A549 (cell line): ENCODE measurements at regions not wholly inside any gene's neighbourhood (a gene's known extent, or its start where the extent isn't known, plus 50 kb on each side); places are given as distances from the start of the nearest gene placed in this dataset.

Experiments used
- ATAC-seq, 2 experiments: fragments of 200-7000 bp in 1 of 2; fragments of >200 bp in 1 of 2; cut with Nextera tagmentation in 1 of 2; cut with Tn5 transposase in 1 of 2; 3 replicates each; pipeline versions ENCODE4 v1.8.0 to v1.9.1; 2018 to 2020; ENCODE audit warnings: mild to moderate bottlenecking in 1 of 2, moderate library complexity in 1 of 2
- CTCF ChIA-PET: fragments of 300-600 bp; sonication (Branson Sonifier 250); formaldehyde crosslinking; extraction: SDS; loops from one replicate; lab custom pipeline; 2021; ENCODE audit warnings: antibody characterized with exemption, inconsistent platforms; lab: Yijun Ruan, JAX
- POLR2A ChIA-PET: fragments of 350-600 bp; formaldehyde crosslinking; extraction: SDS; loops from one replicate; lab custom pipeline; 2021; ENCODE audit warnings: antibody characterized with exemption, inconsistent platforms; lab: Yijun Ruan, JAX
- DNase-seq, 2 experiments: peaks; one replicate each; pipeline versions ENCODE4 v3.0.0 to v3.0.0-alpha.2; 2011 to 2016; ENCODE audit warnings: low read depth in 1 of 2, low spot score in 1 of 2
- FAIRE-seq: peaks from 2 replicates; lab custom pipeline; 2011; peaks lifted over from hg19 to GRCh38; lab: Jason Lieb, UNC
- H3K27ac ChIP-seq, 2 experiments: fragments of >200 bp; sonication (Bioruptor Twin); formaldehyde crosslinking; 3 replicates each; pipeline ENCODE4 v1.5.1; 2016 to 2017
- H3K4me1 ChIP-seq: fragments of >200 bp; sonication (Bioruptor Twin); formaldehyde crosslinking; 3 replicates; pipeline ENCODE4 v1.6.1; 2016
- H3K4me2 ChIP-seq: fragments of >200 bp; sonication (Bioruptor Twin); formaldehyde crosslinking; 3 replicates; pipeline ENCODE4 v1.6.1; 2016
- H3K4me3 ChIP-seq: fragments of >200 bp; sonication (Bioruptor Twin); formaldehyde crosslinking; 3 replicates; pipeline ENCODE4 v1.5.1; 2016
- H3K9me3 ChIP-seq: fragments of >200 bp; sonication (Bioruptor Twin); formaldehyde crosslinking; 3 replicates; pipeline ENCODE4 v1.6.1; 2016
- ATOH8 ChIP-seq: fragments of 250-450 bp; sonication (Bioruptor Pico); IDR thresholded peaks from 2 replicates; pipeline ENCODE4 v1.5.0; 2020; ENCODE audit warnings: low read depth, mild to moderate bottlenecking, moderate library complexity
- BHLHE40 ChIP-seq: IDR thresholded peaks from 2 replicates; pipeline ENCODE4 v1.6.1; 2012; ENCODE audit warnings: low read depth, low read length, inconsistent platforms
- CBX2 ChIP-seq: fragments of 200-600 bp; sonication (generic); IDR thresholded peaks from 2 replicates; pipeline ENCODE4 v1.6.1; 2016; ENCODE audit warnings: low read depth, mild to moderate bottlenecking, borderline replicate concordance
- CHD2 ChIP-seq: fragments of 150-350 bp; IDR thresholded peaks from 2 replicates; pipeline ENCODE4 v1.6.1; 2014; ENCODE audit warnings: low read length; ENCODE audit not compliant: partially characterized antibody
- CTCF ChIP-seq: fragments of >200 bp; sonication (Bioruptor Twin); formaldehyde crosslinking; IDR thresholded peaks from 3 replicates; pipeline ENCODE4 v1.5.1; 2016
- E2F6 ChIP-seq: IDR thresholded peaks from 2 replicates; pipeline ENCODE4 v1.6.1; 2012; ENCODE audit warnings: low read depth, borderline replicate concordance
- EHMT2 ChIP-seq: fragments of 200-600 bp; sonication (generic); IDR thresholded peaks from 2 replicates; pipeline ENCODE4 v1.6.1; 2016; ENCODE audit warnings: antibody characterized with exemption, low read depth, mild to moderate bottlenecking, moderate library complexity
- EP300 ChIP-seq, 2 experiments: fragments of >200 bp; sonication (Bioruptor Twin); formaldehyde crosslinking; IDR thresholded peaks; 2 replicates in 1 of 2; 3 replicates in 1 of 2; pipeline ENCODE4 v1.6.1; 2016 to 2017
- FOXS1 ChIP-seq: fragments of 250-450 bp; sonication (Bioruptor Pico); IDR thresholded peaks from 2 replicates; pipeline ENCODE4 v1.5.0; 2020; ENCODE audit warnings: mild to moderate bottlenecking, moderate library complexity
- HOXA7 ChIP-seq: fragments of 250-450 bp; sonication (Bioruptor Pico); IDR thresholded peaks from 2 replicates; pipeline ENCODE4 v1.5.0; 2020; ENCODE audit warnings: mild to moderate bottlenecking, moderate library complexity
- HOXB5 ChIP-seq: fragments of 250-450 bp; sonication (Bioruptor Pico); IDR thresholded peaks from 2 replicates; pipeline ENCODE4 v1.5.0; 2020; ENCODE audit warnings: mild to moderate bottlenecking, moderate library complexity
- JUN ChIP-seq, 2 experiments: fragments of >200 bp; sonication (Bioruptor Twin); formaldehyde crosslinking; IDR thresholded peaks; 2 replicates in 1 of 2; 3 replicates in 1 of 2; pipeline ENCODE4 v1.6.1; 2016 to 2017
- JUNB ChIP-seq: fragments of >200 bp; sonication (Bioruptor Twin); formaldehyde crosslinking; IDR thresholded peaks from 2 replicates; pipeline ENCODE4 v1.6.1; 2016
- KDM5A ChIP-seq: fragments of 200-600 bp; sonication (generic); IDR thresholded peaks from 2 replicates; pipeline ENCODE4 v1.6.1; 2016; ENCODE audit warnings: antibody characterized with exemption, mild to moderate bottlenecking
- MAX ChIP-seq: IDR thresholded peaks from 2 replicates; pipeline ENCODE4 v1.6.1; 2012
- MAZ ChIP-seq: fragments of 150-350 bp; IDR thresholded peaks from 2 replicates; pipeline ENCODE4 v1.6.1; 2014; ENCODE audit warnings: antibody characterized with exemption, low read depth, low read length, borderline replicate concordance
- NPAS2 ChIP-seq: fragments of 250-450 bp; sonication (Bioruptor Pico); IDR thresholded peaks from 2 replicates; pipeline ENCODE4 v1.8.0; 2022; ENCODE audit warnings: mild to moderate bottlenecking, moderate library complexity, borderline replicate concordance
- PBX3 ChIP-seq: IDR thresholded peaks from 2 replicates; pipeline ENCODE4 v1.6.1; 2012
- POLR2AphosphoS2 ChIP-seq: conservative IDR thresholded peaks from 2 replicates; pipeline ENCODE4 v1.6.1; 2012; ENCODE audit warnings: low read length, improper control_type of control experiment, inconsistent platforms
- RAD21 ChIP-seq, 2 experiments: fragments of >200 bp in 1 of 2; sonication (Bioruptor Twin) in 1 of 2; formaldehyde crosslinking in 1 of 2; IDR thresholded peaks in 1 of 2; conservative IDR thresholded peaks in 1 of 2; 2 replicates in 1 of 2; 3 replicates in 1 of 2; pipeline ENCODE4 v1.6.1; 2012 to 2018; ENCODE audit warnings: inconsistent platforms in 1 of 2
- RNF2 ChIP-seq: fragments of 200-600 bp; sonication (generic); IDR thresholded peaks from 2 replicates; pipeline ENCODE4 v1.6.1; 2016; ENCODE audit warnings: low read depth, mild to moderate bottlenecking, antibody characterized with exemption, moderate library complexity, borderline replicate concordance
- SMC3 ChIP-seq: fragments of >200 bp; sonication (Bioruptor Twin); formaldehyde crosslinking; IDR thresholded peaks from 3 replicates; pipeline ENCODE4 v1.6.1; 2018; ENCODE audit warnings: inconsistent platforms
- TFCP2L1 ChIP-seq: fragments of 250-450 bp; sonication (Bioruptor Pico); IDR thresholded peaks from 2 replicates; pipeline ENCODE4 v1.5.0; 2021; ENCODE audit warnings: mild to moderate bottlenecking
- ZC3H11A ChIP-seq: fragments of 450-650 bp; IDR thresholded peaks from 2 replicates; pipeline ENCODE4 v1.6.1; 2014; ENCODE audit warnings: antibody characterized with exemption, mild to moderate bottlenecking
- ZFP36 ChIP-seq: fragments of 450-650 bp; IDR thresholded peaks from 2 replicates; pipeline ENCODE4 v1.6.1; 2014; ENCODE audit warnings: borderline replicate concordance; ENCODE audit not compliant: partially characterized antibody
- ZNF302 ChIP-seq: fragments of 250-450 bp; sonication (Bioruptor Pico); IDR thresholded peaks from 2 replicates; pipeline ENCODE4 v1.9.0; 2021; ENCODE audit warnings: inconsistent platforms, mild to moderate bottlenecking, moderate library complexity
- ZSCAN20 ChIP-seq: fragments of 250-450 bp; sonication (Bioruptor Pico); IDR thresholded peaks from 2 replicates; pipeline ENCODE4 v1.8.0; 2022; ENCODE audit warnings: mild to moderate bottlenecking, moderate library complexity
- WGBS: methylation state at CpG from one replicate; pipeline ENCODE4 v1.1.6; 2017; ENCODE audit errors: missing lambda C conversion rate; 5-methylcytosine and 5-hydroxymethylcytosine counted together

GRCh38 chr4:18636001-18636585 lies 614.5 kb upstream of the LCORL start:
- H3K4me2 ChIP-seq: no peak overlapping the region
- no peaks in the 10 kb centered on the region for H3K4me1 ChIP-seq
- no peaks in the 10 kb centered on the region for H3K9me3 ChIP-seq
- FAIRE-seq: no peak
- H3K4me3 ChIP-seq: no peak overlapping the region
- TF ChIP-seq ZFP36 (no peak), CTCF (no peak), E2F6 (no peak), POLR2AphosphoS2 (no peak), RAD21 (conservative IDR thresholded peaks at IDR 0.05 in 1 of 2, IDR thresholded peaks at IDR 0.05 in 1 of 2) (no peak), SMC3 (no peak), PBX3 (no peak), RNF2 (no peak), KDM5A (no peak), JUN (IDR thresholded peaks at IDR 0.05) (no peak), JUNB (no peak), MAX (no peak), MAZ (no peak)
- TF ChIP-seq, all 56 proteins: peak for 0
- no peak overlapping the region for H3K27ac ChIP-seq
- ATAC-seq: no peak
- no peak for DNase-seq
- 25% methylated on average over 10 of the region's 10 CpGs for WGBS
- ChIA-PET POLR2A (no interaction called here), CTCF (no interaction called here)

GRCh38 chr4:18635531-18635930 lies 614.0 kb upstream of the LCORL start:
- ChIA-PET POLR2A (no interaction called here), CTCF (no interaction called here)
- ATAC-seq (no peak), FAIRE-seq (no peak), DNase-seq (no peak)
- no peak overlapping the region for H3K4me2 ChIP-seq
- H3K4me1 ChIP-seq: no peaks in the 10 kb centered on the region
- H3K9me3 ChIP-seq: no peaks in the 10 kb centered on the region
- H3K27ac ChIP-seq: no peak overlapping the region
- H3K4me3 ChIP-seq: no peak overlapping the region
- no peak for TF ChIP-seq NPAS2 (CRISPR knock-in tag)
- no peak for TF ChIP-seq BHLHE40
- no peak for TF ChIP-seq RAD21 (conservative IDR thresholded peaks at IDR 0.05 in 1 of 2, IDR thresholded peaks at IDR 0.05 in 1 of 2)
- no peak for TF ChIP-seq EHMT2
- TF ChIP-seq ZNF302 (CRISPR knock-in tag): no peak
- TF ChIP-seq TFCP2L1 (CRISPR knock-in tag): no peak
- TF ChIP-seq ATOH8 (CRISPR knock-in tag): no peak
- no peak for TF ChIP-seq EP300 (IDR thresholded peaks at IDR 0.05)
- no peak for TF ChIP-seq ZSCAN20 (CRISPR knock-in tag)
- no peak for TF ChIP-seq HOXB5
- no peak for TF ChIP-seq ZC3H11A
- TF ChIP-seq FOXS1 (CRISPR knock-in tag): no peak
- no peak for TF ChIP-seq CHD2
- no peak for TF ChIP-seq HOXA7 (CRISPR knock-in tag)
- no peak for TF ChIP-seq CBX2
- 3% methylated on average over 3 of the region's 3 CpGs for whole genome bisulfite sequencing
